ENCODE measurements at regions not wholly inside any gene's neighbourhood (a gene's known extent, or its start where the extent isn't known, plus 50 kb on each side); places are given as distances from the start of the nearest gene placed in this dataset.

DNA sequence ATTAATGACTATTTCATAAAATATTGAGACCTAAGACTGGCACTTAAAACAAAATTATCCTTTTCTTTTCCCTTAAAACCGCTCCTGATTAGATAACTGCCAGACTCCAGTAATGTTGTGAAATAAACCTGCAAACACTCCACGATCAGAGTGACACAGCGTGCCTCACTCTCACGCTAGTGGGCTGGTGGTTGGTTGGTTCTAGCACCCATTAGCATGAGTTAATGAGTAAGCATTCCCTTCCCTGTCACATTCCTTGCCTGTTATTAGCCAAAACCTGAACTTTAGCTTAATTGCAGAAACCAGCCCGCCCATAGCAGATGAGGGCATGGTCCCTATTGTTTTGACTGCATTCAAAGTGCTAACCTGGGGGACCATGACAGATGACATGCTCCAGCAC, 193.4 kb downstream of the CD83 start:
- WGBS (ENCODE audit: low lambda C conversion rate, missing lambda C conversion rate), result 35% methylated on average over 5 of the region's 5 CpGs
- Histone ChIP-seq H3K9me2 (replicated peaks; ENCODE audit: insufficient read depth) (no peaks in the 10 kb centered on the region), H4K20me1 (ENCODE audit: insufficient read depth, poor library complexity, severe bottlenecking) (no peaks in the 10 kb centered on the region)

DNA sequence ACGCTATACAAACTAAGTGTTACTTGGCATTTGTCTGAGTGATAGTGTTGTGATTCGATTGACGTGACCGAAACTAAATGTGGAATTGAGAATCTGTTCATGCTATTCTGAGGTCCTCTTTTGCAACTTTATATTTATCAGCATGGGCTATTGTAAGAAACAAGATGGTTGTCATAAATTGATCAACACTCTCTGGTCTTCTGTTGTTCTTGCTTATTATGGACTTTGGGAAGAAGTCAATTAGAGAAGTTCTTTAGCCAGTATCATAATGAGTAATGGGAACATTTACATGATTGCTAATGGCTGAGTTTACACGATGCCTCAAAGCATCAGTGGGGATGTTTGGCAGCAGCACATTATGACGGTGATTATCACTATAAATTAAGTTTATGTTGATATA, 195.0 kb downstream of the CD83 start:
- Histone ChIP-seq H3K9me3 (ENCODE audit: low read depth) (no peaks in the 10 kb centered on the region), H3K27ac (no peak overlapping the region), H3K4me1 (ENCODE audit: insufficient read depth) (peaks cover 30% of the 10 kb centered on the region), H2AFZ (no peak overlapping the region), H3K79me2 (no peaks in the 10 kb centered on the region), H3K27me3 (no peaks in the 10 kb centered on the region), H3K4me2 (no peak overlapping the region), H3K9me2 (replicated peaks; ENCODE audit: insufficient read depth) (no peaks in the 10 kb centered on the region), H4K20me1 (ENCODE audit: insufficient read depth, poor library complexity, severe bottlenecking) (no peaks in the 10 kb centered on the region), H3K36me3 (replicated peaks; ENCODE audit: insufficient read depth, low read depth) (no peaks in the 10 kb centered on the region), H3K4me3 (no peak overlapping the region)
- no peak for DNase-seq (ENCODE audit: low spot score)
- TF ChIP-seq, protein P1, sequence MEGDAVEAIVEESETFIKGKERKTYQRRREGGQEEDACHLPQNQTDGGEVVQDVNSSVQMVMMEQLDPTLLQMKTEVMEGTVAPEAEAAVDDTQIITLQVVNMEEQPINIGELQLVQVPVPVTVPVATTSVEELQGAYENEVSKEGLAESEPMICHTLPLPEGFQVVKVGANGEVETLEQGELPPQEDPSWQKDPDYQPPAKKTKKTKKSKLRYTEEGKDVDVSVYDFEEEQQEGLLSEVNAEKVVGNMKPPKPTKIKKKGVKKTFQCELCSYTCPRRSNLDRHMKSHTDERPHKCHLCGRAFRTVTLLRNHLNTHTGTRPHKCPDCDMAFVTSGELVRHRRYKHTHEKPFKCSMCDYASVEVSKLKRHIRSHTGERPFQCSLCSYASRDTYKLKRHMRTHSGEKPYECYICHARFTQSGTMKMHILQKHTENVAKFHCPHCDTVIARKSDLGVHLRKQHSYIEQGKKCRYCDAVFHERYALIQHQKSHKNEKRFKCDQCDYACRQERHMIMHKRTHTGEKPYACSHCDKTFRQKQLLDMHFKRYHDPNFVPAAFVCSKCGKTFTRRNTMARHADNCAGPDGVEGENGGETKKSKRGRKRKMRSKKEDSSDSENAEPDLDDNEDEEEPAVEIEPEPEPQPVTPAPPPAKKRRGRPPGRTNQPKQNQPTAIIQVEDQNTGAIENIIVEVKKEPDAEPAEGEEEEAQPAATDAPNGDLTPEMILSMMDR (IDR thresholded peaks at IDR 0.05; ENCODE audit: poor library complexity), result no peak
- TF ChIP-seq EZH2phosphoT487 (IDR thresholded peaks at IDR 0.05; ENCODE audit: low read depth, severe bottlenecking, unreplicated experiment) (no peak), EZH2 (IDR thresholded peaks at IDR 0.05; ENCODE audit: borderline replicate concordance) (no peak)
- 95% methylated on average over 6 of the region's 6 CpGs for WGBS (ENCODE audit: low lambda C conversion rate, missing lambda C conversion rate)

More for the DNA sequence above, 193.4 kb downstream of the CD83 start:
- Histone ChIP-seq H3K4me3 (no peak overlapping the region), H3K79me2 (no peaks in the 10 kb centered on the region), H3K9me3 (ENCODE audit: low read depth) (no peaks in the 10 kb centered on the region), H3K36me3 (replicated peaks; ENCODE audit: insufficient read depth, low read depth) (no peaks in the 10 kb centered on the region), H3K4me1 (ENCODE audit: insufficient read depth) (peaks cover 25% of the 10 kb centered on the region), H3K4me2 (peak overlapping the region; percentile 38), H3K27me3 (no peaks in the 10 kb centered on the region), H2AFZ (no peak overlapping the region), H3K27ac (peak overlapping the region; percentile 78)
- peak; percentile 77 for DNase-seq (ENCODE audit: low spot score)
- TF ChIP-seq EZH2 (IDR thresholded peaks at IDR 0.05; ENCODE audit: borderline replicate concordance), result no peak

DNA sequence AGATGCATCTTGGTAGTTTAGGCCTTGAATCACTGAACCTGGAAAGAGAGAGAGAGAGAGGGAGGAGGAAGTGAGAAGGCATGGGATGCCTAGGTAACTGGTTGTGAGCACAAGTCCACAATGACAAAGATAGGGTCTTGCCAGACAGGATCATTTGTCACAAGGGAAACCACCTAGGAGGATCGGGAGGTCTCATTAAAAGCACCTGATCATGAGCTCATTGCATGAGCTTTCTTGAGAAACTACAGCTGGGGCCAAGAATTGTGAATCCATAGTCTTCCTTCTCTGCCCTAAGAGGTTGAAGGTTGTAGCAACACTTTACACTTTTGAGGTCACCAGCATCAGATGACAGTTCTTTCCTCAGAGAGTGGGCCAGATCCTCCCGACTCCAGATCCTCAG, 195.7 kb downstream of the CD83 start:
- WGBS (ENCODE audit: low lambda C conversion rate, missing lambda C conversion rate), result 98% methylated on average over 2 of the region's 2 CpGs
- H2AFZ ChIP-seq, result no peak overlapping the region
- no peaks in the 10 kb centered on the region for H4K20me1 ChIP-seq (ENCODE audit: insufficient read depth, poor library complexity, severe bottlenecking)
- H3K4me1 ChIP-seq (ENCODE audit: insufficient read depth), result peaks cover 30% of the 10 kb centered on the region
- no peaks in the 10 kb centered on the region for H3K9me2 ChIP-seq (replicated peaks; ENCODE audit: insufficient read depth)
- no peaks in the 10 kb centered on the region for H3K27me3 ChIP-seq
- TF ChIP-seq EZH2phosphoT487 (IDR thresholded peaks at IDR 0.05; ENCODE audit: low read depth, severe bottlenecking, unreplicated experiment) (no peak), EZH2 (IDR thresholded peaks at IDR 0.05; ENCODE audit: borderline replicate concordance) (no peak)
- TF ChIP-seq, protein P1 (IDR thresholded peaks at IDR 0.05; ENCODE audit: poor library complexity), result no peak
- no peaks in the 10 kb centered on the region for H3K9me3 ChIP-seq (ENCODE audit: low read depth)
- no peak overlapping the region for H3K4me3 ChIP-seq
- H3K4me2 ChIP-seq, result no peak overlapping the region
- H3K27ac ChIP-seq, result no peak overlapping the region
- no peak for DNase-seq (ENCODE audit: low spot score)
- H3K79me2 ChIP-seq, result no peaks in the 10 kb centered on the region
- no peaks in the 10 kb centered on the region for H3K36me3 ChIP-seq (replicated peaks; ENCODE audit: insufficient read depth, low read depth)

DNA sequence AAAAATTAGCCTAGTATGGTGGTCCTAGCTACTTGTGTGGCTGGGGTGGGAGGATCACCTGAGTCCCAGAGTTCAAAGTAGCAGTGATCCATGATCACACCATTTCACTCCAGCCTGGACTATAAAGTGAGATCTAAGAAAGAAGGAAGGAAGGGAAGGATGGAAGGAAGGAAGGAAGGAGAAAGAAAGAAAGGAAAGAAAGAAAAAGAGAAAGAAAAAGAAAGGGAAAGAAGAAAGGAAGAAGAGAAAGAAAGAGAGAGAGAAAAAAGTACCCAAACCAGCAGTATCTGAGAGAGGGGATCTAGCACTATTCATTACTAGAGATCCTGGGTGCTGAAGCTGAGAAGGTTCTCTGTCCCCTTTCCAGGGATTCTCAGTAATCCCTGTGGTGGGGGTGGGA, 197.8 kb downstream of the CD83 start:
- Histone ChIP-seq H3K79me2 (no peaks in the 10 kb centered on the region), H3K36me3 (replicated peaks; ENCODE audit: insufficient read depth, low read depth) (no peaks in the 10 kb centered on the region), H3K27ac (no peak overlapping the region), H3K9me3 (ENCODE audit: low read depth) (no peaks in the 10 kb centered on the region), H3K4me2 (no peak overlapping the region), H3K27me3 (no peaks in the 10 kb centered on the region), H2AFZ (no peak overlapping the region), H3K4me3 (no peak overlapping the region), H3K4me1 (ENCODE audit: insufficient read depth) (peaks cover 16% of the 10 kb centered on the region), H4K20me1 (ENCODE audit: insufficient read depth, poor library complexity, severe bottlenecking) (no peaks in the 10 kb centered on the region), H3K9me2 (replicated peaks; ENCODE audit: insufficient read depth) (no peaks in the 10 kb centered on the region)
- DNase-seq (ENCODE audit: low spot score), result no peak
- no peak for TF ChIP-seq EZH2phosphoT487 (IDR thresholded peaks at IDR 0.05; ENCODE audit: low read depth, severe bottlenecking, unreplicated experiment)
- TF ChIP-seq, protein P1 (IDR thresholded peaks at IDR 0.05; ENCODE audit: poor library complexity), result no peak
- TF ChIP-seq EZH2 (IDR thresholded peaks at IDR 0.05; ENCODE audit: borderline replicate concordance), result no peak
